Endodermal cell (in vitro differentiated cells): ENCODE measurements at regions not wholly inside any gene's neighbourhood (a gene's known extent, or its start where the extent isn't known, plus 50 kb on each side); places are given as distances from the start of the nearest gene placed in this dataset.

Source experiments
- DNase-seq: peaks from one replicate; pipeline ENCODE4 v3.0.0-alpha.2; 2017
- H3K27ac ChIP-seq: 2 replicates; pipeline ENCODE4 v1.5.1; 2013; ENCODE audit warnings: mild to moderate bottlenecking, low read depth, low read length, moderate library complexity
- H3K27me3 ChIP-seq: 2 replicates; pipeline ENCODE4 v1.6.1; 2013; ENCODE audit warnings: mild to moderate bottlenecking, low read length, moderate library complexity; ENCODE audit not compliant: insufficient read depth, control insufficient read depth, poor library complexity, severe bottlenecking
- H3K36me3 ChIP-seq: 2 replicates; pipeline ENCODE4 v1.7.0; 2013; ENCODE audit warnings: mild to moderate bottlenecking, low read length, moderate library complexity; ENCODE audit not compliant: control insufficient read depth, insufficient read depth
- H3K4me1 ChIP-seq: one replicate; pipeline ENCODE4 v1.7.0; 2013; ENCODE audit warnings: low read length; ENCODE audit not compliant: control insufficient read depth, insufficient read depth
- H3K4me3 ChIP-seq: 2 replicates; pipeline ENCODE4 v1.5.1; 2013; ENCODE audit warnings: mild to moderate bottlenecking, low read length, moderate library complexity
- H3K9ac ChIP-seq: 2 replicates; pipeline ENCODE4 v1.6.1; 2013; ENCODE audit warnings: mild to moderate bottlenecking, low read length, moderate library complexity; ENCODE audit not compliant: poor library complexity, severe bottlenecking; ENCODE audit errors: extremely low read depth
- H3K9me3 ChIP-seq: 2 replicates; pipeline ENCODE4 v1.6.1; 2013; ENCODE audit warnings: mild to moderate bottlenecking, low read length, moderate library complexity; ENCODE audit not compliant: control insufficient read depth
- H3K27ac Mint-ChIP-seq: 2 replicates; pipeline ENCODE4 v1.8.0; 2020; ENCODE audit warnings: mixed read lengths
- H3K27me3 Mint-ChIP-seq: 2 replicates; pipeline ENCODE4 v1.8.0; 2021; ENCODE audit warnings: mild to moderate bottlenecking, mixed read lengths; ENCODE audit not compliant: insufficient read depth
- H3K36me3 Mint-ChIP-seq: 2 replicates; pipeline ENCODE4 v1.8.0; 2020; ENCODE audit warnings: low read depth, mixed read lengths
- H3K4me1 Mint-ChIP-seq: 2 replicates; pipeline ENCODE4 v1.8.0; 2020; ENCODE audit warnings: mixed read lengths
- H3K4me3 Mint-ChIP-seq: 2 replicates; pipeline ENCODE4 v1.8.0; 2020; ENCODE audit warnings: mild to moderate bottlenecking, moderate library complexity, mixed read lengths
- H3K9me3 Mint-ChIP-seq: 2 replicates; pipeline ENCODE4 v1.8.0; 2020; ENCODE audit warnings: mild to moderate bottlenecking, mixed read lengths
- CTCF ChIP-seq: fragments of 200-600 bp; sonication (generic); conservative IDR thresholded peaks from 2 replicates; pipeline ENCODE4 v1.5.0; 2021; ENCODE audit warnings: antibody characterized with exemption, mild to moderate bottlenecking
- WGBS, 2 experiments: methylation state at CpG; one replicate each; pipeline versions ENCODE4 v1.1.5 to v1.1.7; 2013; ENCODE audit warnings: missing lambda C conversion rate in 2 of 2, mixed read lengths in 1 of 2; ENCODE audit not compliant: insufficient coverage in 1 of 2, insufficient read length in 1 of 2; 5-methylcytosine and 5-hydroxymethylcytosine counted together

- Mint-ChIP-seq H3K4me1 (peaks cover 2% of the 10 kb centered on the region), H3K36me3 (no peaks in the 10 kb centered on the region), H3K9me3 (no peaks in the 10 kb centered on the region), H3K27me3 (peaks cover 15% of the 10 kb centered on the region), H3K27ac (no peak overlapping the region), H3K4me3 (no peak overlapping the region)
- Histone ChIP-seq H3K9ac (no peak overlapping the region), H3K27ac (no peak overlapping the region), H3K36me3 (no peaks in the 10 kb centered on the region), H3K4me1 (no peaks in the 10 kb centered on the region), H3K4me3 (no peak overlapping the region), H3K27me3 (no peaks in the 10 kb centered on the region), H3K9me3 (no peaks in the 10 kb centered on the region)
- no peak for TF ChIP-seq CTCF
- WGBS, 2 experiments: 50 to 73% methylated on average over 2 to 4 of the region's 4 CpGs
- DNase-seq: no peak
Measured at GRCh38 chr6:145400508-145400907, 334.8 kb downstream of the EPM2A start.

- no peak for TF ChIP-seq CTCF
Measured at GRCh38 chr6:145405006-145405551, 330.2 kb downstream of the EPM2A start.

GRCh38 chr6:145406783-145407182 lies 328.5 kb downstream of the EPM2A start:
- Histone ChIP-seq H3K27ac (no peak overlapping the region), H3K9me3 (no peaks in the 10 kb centered on the region), H3K27me3 (no peaks in the 10 kb centered on the region), H3K4me3 (no peak overlapping the region), H3K4me1 (peaks cover 5% of the 10 kb centered on the region), H3K36me3 (no peaks in the 10 kb centered on the region), H3K9ac (no peak overlapping the region)
- WGBS, 2 experiments: 92% methylated on average over 4 of the region's 4 CpGs
- no peaks in the 10 kb centered on the region for H3K9me3 Mint-ChIP-seq
- peaks cover 14% of the 10 kb centered on the region for H3K4me1 Mint-ChIP-seq
- no peak overlapping the region for H3K4me3 Mint-ChIP-seq
- H3K27ac Mint-ChIP-seq: no peak overlapping the region
- no peak for TF ChIP-seq CTCF
- DNase-seq: no peak
- H3K27me3 Mint-ChIP-seq: peaks cover 35% of the 10 kb centered on the region
- H3K36me3 Mint-ChIP-seq: no peaks in the 10 kb centered on the region

More at GRCh38 chr6:145405006-145405551, 330.2 kb downstream of the EPM2A start:
- Mint-ChIP-seq H3K27me3 (peaks cover 35% of the 10 kb centered on the region), H3K4me3 (no peak overlapping the region), H3K4me1 (peaks cover 12% of the 10 kb centered on the region), H3K27ac (no peak overlapping the region), H3K36me3 (no peaks in the 10 kb centered on the region), H3K9me3 (no peaks in the 10 kb centered on the region)
- 89 to 90% methylated on average over 2 to 5 of the region's 5 CpGs for WGBS, 2 experiments
- H3K9me3 ChIP-seq: no peaks in the 10 kb centered on the region
- no peaks in the 10 kb centered on the region for H3K36me3 ChIP-seq
- peaks cover 5% of the 10 kb centered on the region for H3K4me1 ChIP-seq
- DNase-seq: no peak
- H3K9ac ChIP-seq: no peak overlapping the region
- H3K27ac ChIP-seq: no peak overlapping the region
- no peaks in the 10 kb centered on the region for H3K27me3 ChIP-seq
- no peak overlapping the region for H3K4me3 ChIP-seq
